ENCODE measurements at regions not wholly inside any gene's neighbourhood (a gene's known extent, or its start where the extent isn't known, plus 50 kb on each side); places are given as distances from the start of the nearest gene placed in this dataset.

- no peak for TF ChIP-seq CTCF (IDR thresholded peaks at IDR 0.05; ENCODE audit: low read depth, low read length)
- H3K4me3 ChIP-seq (replicated peaks in 1 of 2; ENCODE audit: low read depth in 2 of 2, low read length in 2 of 2): no peak overlapping the region
- peak in 1 of 2 donors; percentile 63 for DNase-seq (ENCODE audit: low read depth in 2 of 2)
Measured at GRCh38 chr10:31121757-31122577, 90.3 kb upstream of the ZNF438 start.

- H3K4me3 ChIP-seq (replicated peaks in 1 of 2; ENCODE audit: low read depth in 2 of 2, low read length in 2 of 2): no peak overlapping the region
- no peak for TF ChIP-seq CTCF (IDR thresholded peaks at IDR 0.05; ENCODE audit: low read depth, low read length)
- no peak for DNase-seq (ENCODE audit: low read depth in 2 of 2)
Measured at GRCh38 chr10:31123946-31124345, 92.3 kb upstream of the ZNF438 start.

- no peak overlapping the region for H3K4me3 ChIP-seq (replicated peaks in 1 of 2; ENCODE audit: low read depth in 2 of 2, low read length in 2 of 2)
- no peak for TF ChIP-seq CTCF (IDR thresholded peaks at IDR 0.05; ENCODE audit: low read depth, low read length)
- DNase-seq (ENCODE audit: low read depth in 2 of 2): peak in 1 of 2 donors; percentile 54
Measured at GRCh38 chr10:31124852-31125251, 93.2 kb upstream of the ZNF438 start.

GRCh38 chr10:31125789-31126188 is 94.1 kb upstream of the ZNF438 start:
- TF ChIP-seq CTCF (IDR thresholded peaks at IDR 0.05; ENCODE audit: low read depth, low read length): no peak
- H3K4me3 ChIP-seq (replicated peaks in 1 of 2; ENCODE audit: low read depth in 2 of 2, low read length in 2 of 2): no peak overlapping the region

GRCh38 chr10:31126593-31126992 is 94.9 kb upstream of the ZNF438 start:
- no peak for DNase-seq (ENCODE audit: low read depth in 2 of 2)
- no peak overlapping the region for H3K4me3 ChIP-seq (replicated peaks in 1 of 2; ENCODE audit: low read depth in 2 of 2, low read length in 2 of 2)
- TF ChIP-seq CTCF (IDR thresholded peaks at IDR 0.05; ENCODE audit: low read depth, low read length): no peak

More at GRCh38 chr10:31125789-31126188, 94.1 kb upstream of the ZNF438 start:
- no peak for DNase-seq (ENCODE audit: low read depth in 2 of 2)

GRCh38 chr10:31128536-31128935 is 96.9 kb upstream of the ZNF438 start:
- no peak for TF ChIP-seq CTCF (IDR thresholded peaks at IDR 0.05; ENCODE audit: low read depth, low read length)
- no peak overlapping the region for H3K4me3 ChIP-seq (replicated peaks in 1 of 2; ENCODE audit: low read depth in 2 of 2, low read length in 2 of 2)
- no peak for DNase-seq (ENCODE audit: low read depth in 2 of 2)
